ENCODE measurements at regions not wholly inside any gene's neighbourhood (a gene's known extent, or its start where the extent isn't known, plus 50 kb on each side); places are given as distances from the start of the nearest gene placed in this dataset.

- peaks cover 0 to 4% (median 0%) of the 10 kb centered on the region in 4 donors for H3K4me1 ChIP-seq (ENCODE audit: control insufficient read depth in 4 of 4, insufficient read depth in 4 of 4, low read length in 3 of 4)
Observed at GRCh38 chr2:16319551-16320121, 346.0 kb downstream of the CYRIA start.

GRCh38 chr2:16318474-16319195, 347.0 kb downstream of the CYRIA start:
- Histone ChIP-seq H3K9ac (ENCODE audit: low read depth in 1 of 2, low read length in 2 of 2) (no peak overlapping the region), H3K27me3 (ENCODE audit: control insufficient read depth in 4 of 4, insufficient read depth in 4 of 4, low read length in 3 of 4) (no peaks in the 10 kb centered on the region), H3K4me1 (ENCODE audit: control insufficient read depth in 4 of 4, insufficient read depth in 4 of 4, low read length in 3 of 4) (peaks cover 0 to 4% (median 0%) of the 10 kb centered on the region in 4 donors), H3K9me3 (ENCODE audit: control insufficient read depth in 4 of 4, low read length in 3 of 4) (no peaks in the 10 kb centered on the region), H3K27ac (ENCODE audit: low read depth in 1 of 2, low read length in 2 of 2) (no peak overlapping the region), H3K36me3 (ENCODE audit: control insufficient read depth in 4 of 4, insufficient read depth in 3 of 4, low read depth in 1 of 4, low read length in 3 of 4) (no peaks in the 10 kb centered on the region), H3K4me3 (ENCODE audit: low read depth in 1 of 3, low read length in 3 of 3) (no peak overlapping the region)
- DNase-seq (ENCODE audit: low spot score) = no peak
- TF ChIP-seq FOXA2 (IDR thresholded peaks at IDR 0.05) (no peak), HNF4G (IDR thresholded peaks at IDR 0.05) (no peak), FOXA1 (IDR thresholded peaks at IDR 0.05) (no peak), REST (IDR thresholded peaks at IDR 0.05) (no peak), ATF3 (IDR thresholded peaks at IDR 0.05) (no peak), EGR1 (IDR thresholded peaks at IDR 0.05; ENCODE audit: low read depth in 2 of 2) (no peak), TAF1 (conservative IDR thresholded peaks at IDR 0.05) (no peak), RAD21 (IDR thresholded peaks at IDR 0.05) (no peak), CTCF (IDR thresholded peaks at IDR 0.05; ENCODE audit: low read depth, low read length, missing input control) (no peak), RXRA (IDR thresholded peaks at IDR 0.05) (no peak), MAX (IDR thresholded peaks at IDR 0.05) (no peak), HNF4A (conservative IDR thresholded peaks at IDR 0.05) (no peak)
- 75% methylated on average over 4 of the region's 4 CpGs for WGBS

More at GRCh38 chr2:16319551-16320121, 346.0 kb downstream of the CYRIA start:
- Histone ChIP-seq H3K9me3 (ENCODE audit: control insufficient read depth in 4 of 4, low read length in 3 of 4) (no peaks in the 10 kb centered on the region), H3K27ac (ENCODE audit: low read depth in 1 of 2, low read length in 2 of 2) (no peak overlapping the region), H3K4me3 (ENCODE audit: low read depth in 1 of 3, low read length in 3 of 3) (no peak overlapping the region), H3K9ac (ENCODE audit: low read depth in 1 of 2, low read length in 2 of 2) (no peak overlapping the region), H3K27me3 (ENCODE audit: control insufficient read depth in 4 of 4, insufficient read depth in 4 of 4, low read length in 3 of 4) (no peaks in the 10 kb centered on the region), H3K36me3 (ENCODE audit: control insufficient read depth in 4 of 4, insufficient read depth in 3 of 4, low read depth in 1 of 4, low read length in 3 of 4) (no peaks in the 10 kb centered on the region)
- DNase-seq (ENCODE audit: low spot score) = no peak
- TF ChIP-seq GABPA (IDR thresholded peaks at IDR 0.05 in 1 of 2, conservative IDR thresholded peaks at IDR 0.05 in 1 of 2) = no peak
- peak; percentile 75 for TF ChIP-seq NR2F2 (IDR thresholded peaks at IDR 0.05)
- TF ChIP-seq ATF3 (IDR thresholded peaks at IDR 0.05) = no peak
- no peak for TF ChIP-seq REST (IDR thresholded peaks at IDR 0.05)
- no peak for TF ChIP-seq MAX (IDR thresholded peaks at IDR 0.05)
- TF ChIP-seq FOXA2 (IDR thresholded peaks at IDR 0.05) = no peak
- no peak for TF ChIP-seq TAF1 (conservative IDR thresholded peaks at IDR 0.05)
- 82% methylated on average over 12 of the region's 12 CpGs for WGBS
